GM12891 (cell line): ENCODE measurements at regions not wholly inside any gene's neighbourhood (a gene's known extent, or its start where the extent isn't known, plus 50 kb on each side); places are given as distances from the start of the nearest gene placed in this dataset.

Source experiments
- POLR2A ChIP-seq: IDR thresholded peaks from 2 replicates; pipeline ENCODE4 v1.6.1; 2011; ENCODE audit warnings: low read depth, low read length, control low read depth
- POLR2AphosphoS5 ChIP-seq: IDR thresholded peaks from 2 replicates; pipeline ENCODE4 v1.6.1; 2011; ENCODE audit warnings: low read depth, low read length, control low read depth
- SPI1 ChIP-seq: IDR thresholded peaks from 2 replicates; pipeline ENCODE4 v1.6.1; 2011; ENCODE audit warnings: low read depth, low read length, control low read depth
- TAF1 ChIP-seq: IDR thresholded peaks from 2 replicates; pipeline ENCODE4 v1.6.1; 2011; ENCODE audit warnings: low read depth, low read length, control low read depth

- TF ChIP-seq SPI1 = no peak
- TF ChIP-seq POLR2A = no peak
- no peak for TF ChIP-seq TAF1
- no peak for TF ChIP-seq POLR2AphosphoS5
Measured at GRCh38 chr10:8825611-8826010, 771.1 kb downstream of the GATA3 start.
